HG03520 (cell line): ENCODE measurements at regions not wholly inside any gene's neighbourhood (a gene's known extent, or its start where the extent isn't known, plus 50 kb on each side); places are given as distances from the start of the nearest gene placed in this dataset.

Experiments used
- ATAC-seq: cut with Tn5 transposase; IDR thresholded peaks from one replicate; pipeline ENCODE4 v1.9.1; 2021; ENCODE audit warnings: mild to moderate bottlenecking, moderate library complexity; ENCODE audit not compliant: unreplicated experiment

DNA sequence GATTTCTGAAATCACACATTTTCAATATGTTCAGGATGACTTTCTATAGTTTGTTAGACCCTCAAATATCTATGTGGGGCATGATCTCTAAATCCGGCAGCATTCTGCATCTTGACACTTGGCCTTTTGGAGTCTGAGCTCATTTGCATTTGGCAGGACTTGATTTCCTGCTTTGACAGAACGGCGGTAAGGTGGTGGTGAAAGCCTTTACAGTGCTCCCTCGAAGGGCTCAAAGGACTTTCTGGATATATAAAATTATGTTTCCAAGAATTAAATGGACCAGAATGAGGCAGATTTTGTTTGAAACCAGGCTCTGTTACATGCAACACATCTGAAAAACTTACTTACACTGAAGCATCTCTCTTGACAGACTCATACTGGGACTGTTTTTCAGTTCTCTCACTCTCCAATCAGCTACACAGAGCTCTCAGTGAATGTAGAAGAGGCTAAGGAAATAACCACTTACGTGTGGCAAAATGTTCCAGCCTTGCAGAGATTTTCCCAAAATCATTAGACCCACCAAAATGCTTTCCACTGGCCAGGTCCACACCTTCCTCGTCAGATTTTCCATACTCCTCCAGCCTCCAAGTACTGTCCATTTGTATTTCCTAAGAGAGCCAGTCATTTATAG is 207.2 kb downstream of the SPRY2 start:
- ATAC-seq, result no peak

GRCh38 chr13:80132741-80133601 is 208.0 kb downstream of the SPRY2 start:
- no peak for ATAC-seq

- no peak for ATAC-seq
These were observed 209.7 kb downstream of the SPRY2 start for GRCh38 chr13:80131204-80131603.

GRCh38 chr13:80126389-80127068 is 214.4 kb downstream of the SPRY2 start:
- ATAC-seq, result no peak

DNA sequence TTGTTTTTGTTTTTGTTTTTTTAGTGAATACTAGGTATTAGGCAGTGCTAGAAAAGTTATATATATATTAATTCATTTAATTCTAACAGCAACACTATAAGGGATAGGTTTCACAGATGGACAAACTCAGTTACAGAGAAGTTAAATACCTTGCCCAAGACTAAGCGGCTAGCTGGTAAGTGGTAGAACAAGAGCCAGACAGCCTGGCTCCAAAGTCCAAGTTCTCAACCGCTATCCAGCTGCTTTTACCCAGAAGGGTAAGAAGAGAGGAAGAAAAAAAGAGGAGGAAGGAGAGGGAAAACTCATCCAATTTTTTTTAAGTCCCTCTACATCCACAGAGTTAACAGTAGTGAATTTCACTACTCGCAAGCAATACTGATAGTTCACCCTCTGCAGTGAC is 217.0 kb downstream of the SPRY2 start:
- ATAC-seq, result no peak

- no peak for ATAC-seq
These were observed 219.9 kb downstream of the SPRY2 start for GRCh38 chr13:80121038-80121437.

GRCh38 chr13:80118506-80118905 is 222.4 kb downstream of the SPRY2 start:
- ATAC-seq, result no peak

GRCh38 chr13:80118099-80118498 is 222.8 kb downstream of the SPRY2 start:
- ATAC-seq, result no peak

DNA sequence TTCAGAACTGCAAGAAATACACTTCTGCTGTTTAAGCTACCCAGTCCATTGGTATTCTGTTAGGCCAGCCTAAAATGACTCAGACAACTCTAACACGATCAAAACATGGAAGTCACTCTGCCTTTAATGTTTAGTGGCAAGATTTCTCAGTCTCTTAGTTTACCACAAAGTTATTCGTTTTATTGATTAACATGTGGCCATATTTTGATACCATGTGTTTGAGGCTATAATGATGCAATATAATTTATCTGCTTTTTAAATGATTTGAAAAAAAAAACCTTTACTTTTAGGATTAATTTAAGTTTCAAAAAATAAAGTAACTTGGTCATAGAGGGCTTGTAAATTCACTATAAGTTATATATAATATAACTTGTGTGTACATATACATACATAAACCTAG is 223.4 kb downstream of the SPRY2 start:
- ATAC-seq, result no peak

- ATAC-seq, result no peak
These were observed 224.8 kb downstream of the SPRY2 start for GRCh38 chr13:80116107-80116506.

- ATAC-seq, result no peak
These were observed 225.3 kb downstream of the SPRY2 start for GRCh38 chr13:80115616-80116015.

DNA sequence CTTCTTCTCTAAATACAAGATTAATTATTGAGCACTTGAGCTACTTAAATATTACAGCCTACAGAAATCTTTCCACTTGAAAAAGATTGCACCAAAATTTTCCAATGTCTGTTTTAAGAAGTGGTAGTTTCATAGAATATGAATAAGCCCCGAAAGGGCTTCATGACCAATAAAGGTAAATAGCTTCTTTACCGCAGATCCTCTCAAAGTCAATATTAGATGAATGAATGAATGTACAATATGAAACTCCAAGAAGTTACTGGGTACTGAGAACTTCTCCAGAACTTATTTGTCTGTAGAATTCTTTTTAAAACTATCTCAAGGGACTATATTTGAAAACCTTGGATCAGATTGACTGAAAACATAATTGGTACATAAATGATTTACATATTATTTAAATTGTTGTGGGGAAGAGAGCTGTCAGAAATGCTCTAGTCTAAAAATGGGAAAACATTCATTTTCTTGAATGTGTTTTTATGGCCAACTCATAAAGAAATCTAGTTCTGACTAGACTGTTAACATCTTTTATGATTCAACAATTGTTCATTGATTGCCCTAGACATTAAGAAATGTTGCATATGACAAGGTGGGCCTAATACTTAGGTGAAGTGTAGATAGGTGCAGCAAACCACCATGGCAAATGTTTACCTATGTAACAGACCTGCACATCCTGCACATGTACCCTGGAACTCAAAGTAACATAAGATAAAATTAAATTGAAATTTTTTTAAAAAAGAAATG is 227.0 kb downstream of the SPRY2 start:
- ATAC-seq, result no peak

DNA sequence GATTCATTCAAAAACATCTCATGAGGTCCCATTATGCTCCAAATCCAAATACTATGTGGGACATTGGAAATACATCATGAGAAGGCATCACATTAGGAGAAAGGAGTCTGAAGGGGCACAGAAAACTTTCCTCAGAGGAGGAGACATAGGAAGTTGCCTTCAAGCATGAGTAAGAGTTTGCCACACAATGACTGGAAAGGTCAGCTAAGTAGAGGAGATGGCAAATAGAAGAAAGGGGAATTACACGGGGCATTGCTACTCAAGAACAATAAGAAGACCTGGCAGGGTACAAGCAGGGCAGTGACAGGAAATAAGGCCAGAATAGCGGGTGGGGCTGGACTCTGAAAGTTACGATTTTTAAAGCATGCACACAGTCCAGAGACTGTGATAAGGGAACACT is 231.6 kb downstream of the SPRY2 start:
- ATAC-seq, result no peak

- no peak for ATAC-seq
These were observed 235.6 kb downstream of the SPRY2 start for GRCh38 chr13:80105350-80105749.

DNA sequence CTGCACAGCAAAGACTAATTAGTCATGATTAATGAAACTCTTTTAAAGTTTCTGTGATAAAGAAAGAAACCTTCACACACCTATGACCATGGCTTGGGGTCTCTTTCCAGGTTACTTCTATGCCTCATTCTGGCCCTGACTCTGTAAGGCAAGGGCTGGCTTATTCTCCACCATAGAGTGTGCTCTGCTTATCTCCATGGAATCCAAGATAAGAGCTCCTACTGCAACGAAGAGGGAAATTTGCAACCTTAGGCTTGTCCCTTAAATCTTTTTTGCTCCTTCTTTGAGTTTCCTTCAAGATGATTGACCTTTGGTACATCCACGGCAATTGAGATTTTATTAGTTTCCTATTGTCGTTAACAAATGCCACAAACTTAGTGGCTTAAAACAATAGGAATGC is 239.9 kb downstream of the SPRY2 start:
- ATAC-seq, result no peak

DNA sequence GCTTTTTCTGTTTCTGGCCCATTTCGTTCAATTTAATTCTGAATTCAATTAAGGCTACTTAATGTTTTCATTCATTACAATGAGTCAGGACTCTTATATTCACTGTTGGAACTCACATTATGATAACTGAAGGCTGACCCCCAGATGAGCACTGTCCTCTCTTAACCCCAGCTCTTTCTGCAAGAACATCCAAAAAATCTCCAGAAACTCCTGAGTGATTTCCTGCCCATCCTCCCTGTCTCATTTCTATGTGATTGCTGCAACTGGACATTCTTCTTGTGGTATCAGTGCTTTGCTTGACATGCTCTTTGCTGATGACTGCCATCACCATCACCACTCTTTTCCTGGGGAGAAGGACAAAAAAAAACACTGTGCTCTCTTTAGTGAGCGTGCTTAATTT is 240.3 kb downstream of the SPRY2 start:
- no peak for ATAC-seq

GRCh38 chr13:80097561-80097960 is 243.4 kb downstream of the SPRY2 start:
- no peak for ATAC-seq

GRCh38 chr13:80096383-80096782 is 244.5 kb downstream of the SPRY2 start:
- ATAC-seq, result no peak

DNA sequence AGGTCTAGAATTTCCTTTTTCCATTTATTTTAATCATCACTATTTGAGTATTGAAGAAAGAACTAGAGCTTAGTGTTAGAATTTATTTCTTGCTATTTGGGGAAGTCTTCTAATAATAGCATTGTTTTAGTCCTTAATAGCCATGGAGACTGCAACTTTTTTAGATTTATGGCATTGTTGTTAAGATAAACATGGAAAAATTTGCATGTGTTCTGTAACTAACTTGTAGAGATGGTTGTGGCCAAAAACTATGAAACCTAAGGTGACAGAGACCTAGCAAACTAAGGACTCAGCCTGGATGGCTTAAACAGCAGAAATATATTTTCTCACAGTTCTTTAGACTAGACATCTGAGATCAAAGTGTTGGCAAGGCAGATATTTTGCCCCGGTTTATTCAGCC is 246.4 kb downstream of the SPRY2 start:
- no peak for ATAC-seq

DNA sequence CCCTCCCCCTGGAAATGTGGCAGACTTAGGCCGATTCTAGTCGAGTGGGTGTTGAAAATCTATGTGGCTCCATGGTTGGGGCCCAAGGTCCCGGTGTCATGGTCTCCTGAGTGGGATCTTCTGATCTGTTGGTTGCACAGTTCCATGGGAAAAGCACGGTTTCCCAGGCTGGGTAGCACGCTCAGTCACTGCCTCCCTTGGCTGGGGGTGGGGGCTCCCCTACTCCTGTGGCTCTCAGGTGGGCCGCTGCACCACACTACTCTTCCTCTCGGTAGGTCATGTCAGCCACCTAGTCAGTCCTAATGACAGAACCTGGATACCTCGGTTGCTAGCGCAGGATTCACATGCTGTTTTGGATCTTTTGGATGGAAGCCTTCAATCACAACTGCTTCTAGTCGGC is 247.0 kb downstream of the SPRY2 start:
- no peak for ATAC-seq

DNA sequence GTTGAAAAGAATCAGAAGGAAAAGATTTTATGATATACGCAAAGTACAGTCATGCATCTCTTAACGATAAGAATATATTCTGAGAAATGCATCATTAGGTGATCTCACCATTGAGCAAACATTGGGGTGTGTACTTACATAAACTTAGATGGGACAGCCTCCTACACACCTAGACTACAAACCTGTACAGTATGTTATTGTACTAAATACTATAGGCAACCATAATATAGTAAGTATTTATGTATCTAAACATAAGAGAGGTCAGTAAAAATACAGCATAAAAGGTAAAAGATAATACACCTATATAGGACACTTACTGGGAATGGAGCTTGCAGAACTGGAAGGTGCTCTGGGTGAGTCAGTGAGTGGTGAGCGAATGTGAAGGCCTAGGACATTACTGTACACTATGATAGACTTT is 254.6 kb downstream of the SPRY2 start:
- ATAC-seq, result no peak
